ENCODE measurements at regions not wholly inside any gene's neighbourhood (a gene's known extent, or its start where the extent isn't known, plus 50 kb on each side); places are given as distances from the start of the nearest gene placed in this dataset.

DNA sequence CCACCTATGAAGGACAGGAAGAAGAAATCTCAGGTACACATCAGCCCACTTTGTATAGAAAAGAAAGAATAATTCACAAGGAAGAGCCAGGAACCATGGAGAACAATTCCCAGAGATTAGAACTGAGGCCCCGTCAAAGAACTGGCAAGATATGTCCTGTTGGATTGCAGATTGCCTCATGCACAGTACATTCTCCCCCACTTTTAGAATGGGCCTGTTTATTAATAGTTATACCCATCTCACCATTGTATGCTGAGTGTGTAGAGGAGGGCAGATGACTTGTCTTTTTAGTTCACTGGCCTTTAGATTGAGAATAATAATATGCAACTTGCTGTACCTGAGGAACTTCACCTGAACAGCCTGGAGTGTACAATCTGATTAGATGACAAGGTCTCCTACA lies 315.6 kb upstream of the HAND2 start:
- no peak for DNase-seq (ENCODE audit: low read depth)

DNA sequence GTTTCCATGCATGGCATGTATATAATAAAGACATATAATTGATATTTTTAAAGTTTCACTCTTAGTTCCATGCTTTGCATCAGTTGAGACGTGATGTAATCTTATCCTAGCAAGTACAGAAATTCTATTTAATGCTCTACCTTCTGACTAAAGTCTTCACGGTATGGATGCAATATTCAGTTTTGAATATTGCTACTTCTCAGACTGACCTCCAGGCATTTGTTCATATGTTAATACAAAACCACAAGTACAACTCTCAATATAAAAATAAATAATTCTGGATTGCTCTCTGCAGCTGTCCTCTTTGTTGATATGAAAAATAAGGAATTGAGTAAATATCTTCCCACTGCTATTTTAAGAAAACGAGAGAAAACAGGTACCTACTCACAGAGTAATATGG lies 309.8 kb upstream of the HAND2 start:
- no peak for DNase-seq (ENCODE audit: low read depth)

DNA sequence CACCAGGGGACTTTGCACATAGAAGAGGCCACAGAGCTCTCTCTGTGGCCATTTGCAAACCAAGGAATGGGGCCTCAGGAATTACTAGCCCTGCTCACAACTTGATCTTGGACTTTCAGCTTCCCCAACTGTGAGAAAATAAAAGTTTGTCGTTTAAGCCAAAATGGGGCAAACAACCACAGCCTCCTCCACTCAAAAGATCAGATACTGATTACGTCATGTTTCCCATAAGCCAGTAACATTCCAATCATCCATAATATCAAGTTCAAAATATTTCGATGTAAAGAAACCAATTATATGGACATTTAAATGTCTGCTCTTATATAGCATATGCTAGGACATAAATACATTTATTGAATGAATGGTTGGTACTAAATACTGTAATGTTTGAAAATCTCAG lies 307.5 kb upstream of the HAND2 start:
- no peak for DNase-seq (ENCODE audit: low read depth)

DNA sequence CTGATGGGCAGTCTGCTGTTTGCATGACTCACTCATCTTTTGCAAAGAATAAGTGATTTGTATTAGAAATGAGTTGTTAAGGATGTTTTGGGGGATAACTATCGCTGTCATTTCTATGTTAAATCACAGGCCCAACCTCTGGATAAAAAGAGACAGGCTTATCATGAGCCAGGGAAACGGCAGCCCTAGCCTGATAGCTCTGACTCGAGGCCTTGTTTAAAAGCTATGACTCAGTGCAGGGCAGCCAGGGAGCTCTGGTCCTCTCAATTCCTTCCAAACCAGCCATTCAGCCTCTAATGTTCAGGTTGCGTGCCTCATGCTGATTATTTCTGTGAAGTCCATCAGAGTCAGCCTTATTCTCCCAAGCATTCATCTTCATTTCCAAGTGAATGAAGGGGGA lies 305.9 kb upstream of the HAND2 start:
- peak; percentile 75 for DNase-seq (ENCODE audit: low read depth)

DNA sequence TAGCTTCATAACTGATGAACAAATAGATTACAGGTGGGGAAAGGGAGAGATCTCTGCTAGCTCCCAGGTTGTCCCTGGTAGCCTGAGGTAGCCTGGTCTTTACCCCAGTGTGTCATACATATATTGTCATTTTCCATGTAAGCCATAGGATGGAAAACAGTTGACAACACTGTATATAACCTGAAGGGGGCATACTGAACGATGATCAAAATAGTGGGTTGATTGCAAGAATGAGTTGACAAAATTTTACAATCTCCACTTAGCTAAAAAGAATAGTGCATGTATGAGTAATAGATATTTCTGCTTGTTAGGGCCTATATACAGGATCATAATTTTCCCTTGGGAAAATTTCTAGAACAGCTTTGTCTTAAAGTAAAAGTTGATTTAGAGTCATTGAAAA lies 304.1 kb upstream of the HAND2 start:
- DNase-seq (ENCODE audit: low read depth) = peak; percentile 15

DNA sequence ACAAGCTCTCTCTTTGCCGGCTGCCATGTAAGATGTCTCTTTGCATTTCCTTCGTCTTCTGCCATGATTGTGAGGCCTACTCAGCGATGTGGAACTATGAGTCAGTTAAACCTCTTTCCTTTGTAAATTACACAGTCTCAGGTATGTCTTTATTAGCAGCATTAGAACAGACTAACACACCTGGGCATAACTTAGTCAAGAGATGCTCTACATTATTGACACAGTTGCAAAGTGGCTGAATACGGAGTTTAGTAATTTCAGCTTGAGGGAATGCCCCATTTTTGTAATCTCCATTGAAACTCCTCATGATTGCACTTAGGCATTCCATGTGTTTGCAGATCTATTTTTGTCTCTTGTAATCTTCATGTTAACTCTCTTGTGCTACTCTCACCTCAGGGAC lies 299.5 kb upstream of the HAND2 start:
- no peak for DNase-seq (ENCODE audit: low read depth)

DNA sequence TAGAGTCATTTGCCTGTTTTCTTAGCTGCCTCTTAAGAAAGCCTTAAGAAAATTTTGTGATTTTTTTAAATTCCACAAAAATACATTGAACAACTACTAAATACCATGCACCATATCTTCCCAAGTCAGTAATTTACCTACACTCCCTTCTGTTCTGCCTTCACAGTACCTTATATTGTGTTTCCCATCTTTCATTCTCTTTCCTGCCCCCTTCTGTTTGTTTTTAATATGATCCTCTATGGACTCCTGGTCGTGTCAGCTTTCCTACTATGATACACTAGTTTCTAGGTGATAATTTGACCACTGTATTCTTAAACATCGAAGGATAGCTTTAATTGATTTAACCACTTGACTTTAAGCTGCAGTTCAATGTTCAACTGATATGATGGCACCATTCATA lies 297.7 kb upstream of the HAND2 start:
- DNase-seq (ENCODE audit: low read depth) = peak; percentile 2

DNA sequence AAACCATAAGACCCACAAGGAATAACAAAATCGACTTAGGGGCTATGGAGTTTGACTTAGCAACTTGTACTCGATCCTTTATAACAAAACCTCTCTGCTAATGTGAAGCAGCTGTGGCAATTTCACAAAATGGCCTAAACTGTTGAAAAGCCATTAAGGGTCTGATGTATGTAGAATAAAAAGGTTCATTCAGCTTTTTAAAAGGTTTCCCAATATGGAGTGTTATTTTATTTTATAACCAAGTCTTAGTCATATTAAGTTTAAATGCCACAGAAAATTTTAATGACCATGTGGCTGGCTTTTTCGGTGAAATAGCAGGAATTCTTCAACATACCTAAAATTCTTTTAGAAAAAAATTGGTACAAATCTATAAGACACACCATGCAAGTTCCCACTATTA lies 291.8 kb upstream of the HAND2 start:
- DNase-seq (ENCODE audit: low read depth) = peak; percentile 22

DNA sequence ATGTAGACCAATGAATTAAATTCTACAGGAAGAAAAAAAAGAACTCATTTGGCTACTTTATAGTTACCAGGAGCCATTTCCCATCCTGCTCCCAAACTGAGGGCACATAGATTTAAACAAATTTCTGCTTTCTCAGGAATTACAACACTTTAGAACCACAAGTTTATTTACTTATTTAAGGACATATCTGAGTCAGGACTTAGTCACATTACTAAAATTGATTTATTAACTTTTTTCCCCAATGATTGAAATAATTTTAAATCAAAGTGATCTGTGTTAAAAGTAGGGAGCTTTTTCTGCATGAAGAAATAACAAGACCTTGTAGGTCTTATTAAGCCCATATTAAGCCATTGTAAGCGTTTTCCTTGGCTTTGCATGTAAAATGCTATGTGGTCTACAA lies 291.0 kb upstream of the HAND2 start:
- DNase-seq (ENCODE audit: low read depth) = peak; percentile 55

DNA sequence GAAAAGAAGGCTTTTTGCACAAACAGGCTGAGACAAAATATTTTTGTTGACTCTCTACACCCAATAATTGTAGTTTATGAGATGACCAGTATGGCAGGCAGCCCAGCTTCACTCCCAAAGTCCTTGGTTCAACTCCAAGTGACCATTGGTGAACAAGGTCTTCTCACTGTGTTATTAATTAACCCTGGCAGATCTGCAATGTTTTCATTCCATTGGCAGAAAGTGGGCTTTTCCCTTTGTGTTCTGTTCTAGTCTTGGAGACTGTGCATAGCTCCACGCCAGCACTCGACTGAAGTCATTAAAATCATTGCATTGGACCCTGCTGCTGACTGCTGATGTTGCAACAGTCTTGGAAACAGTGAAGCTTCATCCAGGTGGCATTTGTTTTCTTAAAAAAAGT lies 277.3 kb upstream of the HAND2 start:
- no peak for DNase-seq (ENCODE audit: low read depth)

DNA sequence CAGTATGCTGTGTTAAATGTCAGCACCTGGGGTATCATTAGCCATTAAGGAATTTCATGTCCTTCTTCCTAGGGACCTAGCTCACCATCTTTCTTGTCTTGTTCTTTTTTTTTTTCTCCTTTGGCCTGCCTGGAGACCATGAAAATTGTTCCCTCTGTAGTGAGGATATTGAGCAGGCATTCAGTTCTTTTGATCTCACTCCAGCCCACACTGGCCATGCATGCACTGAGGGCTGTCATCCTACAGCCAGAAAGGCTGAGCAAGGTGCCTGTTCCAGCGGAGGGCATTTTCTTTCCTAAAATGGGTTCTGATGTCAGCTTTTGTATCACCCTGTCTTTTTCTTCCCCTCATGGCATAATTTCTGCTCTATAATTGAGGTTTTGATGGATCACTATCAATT lies 275.9 kb upstream of the HAND2 start:
- no peak for DNase-seq (ENCODE audit: low read depth)

DNA sequence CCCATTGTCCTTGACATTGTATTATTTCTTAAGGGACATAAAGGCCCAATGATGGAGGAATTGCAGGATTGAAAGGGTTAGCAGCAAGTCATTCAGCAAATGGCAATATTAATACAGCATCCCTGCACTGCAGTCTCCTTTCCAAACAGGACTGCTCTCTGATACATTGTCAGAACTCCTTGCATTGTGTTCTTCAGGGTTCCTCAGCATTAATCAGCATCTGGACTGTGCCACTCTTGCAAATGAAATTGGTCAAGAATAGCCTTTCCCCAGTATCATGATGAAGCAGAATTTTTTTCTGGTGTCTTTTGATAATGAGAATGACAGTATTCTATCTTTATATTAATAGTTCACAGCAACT lies 272.6 kb upstream of the HAND2 start:
- DNase-seq (ENCODE audit: low read depth) = no peak

DNA sequence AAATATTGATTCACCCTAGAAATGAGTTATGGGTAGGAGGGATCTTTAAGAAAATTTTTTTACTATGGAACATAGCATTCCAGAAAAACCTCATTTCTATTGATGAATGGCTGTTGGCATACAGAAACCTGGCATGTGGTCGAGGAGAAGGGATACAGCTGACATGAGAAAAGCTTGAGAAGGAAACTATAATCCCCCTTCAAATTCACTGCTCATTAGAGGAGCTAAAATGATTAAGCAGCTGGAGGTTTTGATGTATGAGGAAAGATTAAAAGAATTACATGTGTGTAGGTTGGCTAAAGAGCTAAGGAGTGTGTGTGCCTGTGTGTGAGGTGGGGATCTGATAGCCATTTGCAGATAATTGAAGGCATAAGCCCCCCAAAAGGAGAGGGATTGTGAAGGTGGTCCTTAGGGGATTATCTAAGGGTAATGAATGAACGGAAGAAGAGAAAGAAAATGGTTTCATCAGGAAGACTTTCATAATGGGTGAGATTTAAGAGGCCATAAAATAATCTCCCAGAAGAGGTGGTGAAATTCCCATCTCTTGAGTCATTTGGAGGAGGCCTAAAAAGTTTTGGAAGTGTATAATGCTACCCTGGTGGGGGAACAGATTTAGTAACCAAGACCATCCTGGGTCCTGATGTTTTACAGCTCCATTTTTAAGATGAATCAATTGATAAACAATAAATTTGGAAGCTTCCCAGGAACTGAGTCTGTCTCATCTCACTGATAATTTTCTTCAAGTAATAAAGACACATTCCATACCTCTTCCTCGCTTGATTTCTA lies 272.0 kb upstream of the HAND2 start:
- DNase-seq (ENCODE audit: low read depth) = no peak

DNA sequence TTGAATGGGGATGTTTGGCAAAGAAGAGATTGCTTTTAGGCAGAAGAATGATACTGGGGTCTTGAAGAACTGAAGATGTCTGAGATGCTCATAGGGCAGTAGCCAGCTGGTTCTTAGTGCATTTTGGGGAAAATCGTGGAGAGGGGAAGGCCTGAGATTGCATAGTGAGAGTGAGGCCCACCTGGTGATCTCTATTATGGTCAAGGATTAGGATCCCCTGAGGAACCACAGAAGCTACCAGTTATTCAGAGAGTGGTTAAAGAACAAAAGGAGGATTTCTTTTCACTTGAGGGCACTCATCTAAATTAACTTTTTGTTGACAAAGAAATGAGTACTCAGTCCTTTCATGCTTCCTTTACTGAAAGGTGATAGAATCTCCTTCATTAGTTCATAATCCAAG lies 271.3 kb upstream of the HAND2 start:
- no peak for DNase-seq (ENCODE audit: low read depth)

DNA sequence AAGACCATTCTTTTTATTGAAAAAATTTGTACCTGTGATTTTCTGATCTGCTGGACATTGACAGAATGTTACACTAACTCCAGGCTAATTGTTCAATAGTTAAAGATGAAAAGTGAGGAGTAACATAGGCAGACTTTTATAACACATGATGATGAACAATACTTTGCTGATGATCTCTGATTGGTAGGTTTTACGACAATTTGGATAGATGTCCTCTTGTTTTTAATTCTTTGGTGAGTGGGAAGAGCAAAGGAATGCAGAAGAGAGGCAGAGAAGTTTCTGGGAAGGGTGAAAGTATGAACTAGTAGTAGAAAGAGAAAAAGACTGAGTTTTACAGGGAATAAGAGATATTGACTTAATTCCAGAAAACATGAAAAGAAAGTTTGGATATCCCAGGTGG lies 267.3 kb upstream of the HAND2 start:
- no peak for DNase-seq (ENCODE audit: low read depth)

DNA sequence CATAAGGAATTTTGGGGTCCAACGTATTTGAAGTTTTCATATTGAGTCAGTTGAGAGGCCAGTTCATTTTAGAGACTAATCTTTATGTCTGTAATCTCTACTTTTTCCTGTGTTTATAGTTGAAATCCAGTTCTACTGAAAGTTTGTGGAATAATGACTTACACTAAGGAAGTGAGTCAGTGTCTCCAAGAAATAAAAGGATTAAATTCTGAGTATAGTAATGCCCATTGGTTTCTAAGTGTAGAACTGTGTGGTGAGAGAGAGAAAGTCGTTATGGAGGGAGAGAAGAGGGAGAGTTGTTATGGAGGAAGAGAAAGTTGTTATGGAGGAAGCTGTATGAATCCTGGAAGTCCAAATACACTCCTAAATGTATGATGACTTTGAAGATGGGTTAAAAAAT lies 264.6 kb upstream of the HAND2 start:
- peak; percentile 77 for DNase-seq (ENCODE audit: low read depth)

DNA sequence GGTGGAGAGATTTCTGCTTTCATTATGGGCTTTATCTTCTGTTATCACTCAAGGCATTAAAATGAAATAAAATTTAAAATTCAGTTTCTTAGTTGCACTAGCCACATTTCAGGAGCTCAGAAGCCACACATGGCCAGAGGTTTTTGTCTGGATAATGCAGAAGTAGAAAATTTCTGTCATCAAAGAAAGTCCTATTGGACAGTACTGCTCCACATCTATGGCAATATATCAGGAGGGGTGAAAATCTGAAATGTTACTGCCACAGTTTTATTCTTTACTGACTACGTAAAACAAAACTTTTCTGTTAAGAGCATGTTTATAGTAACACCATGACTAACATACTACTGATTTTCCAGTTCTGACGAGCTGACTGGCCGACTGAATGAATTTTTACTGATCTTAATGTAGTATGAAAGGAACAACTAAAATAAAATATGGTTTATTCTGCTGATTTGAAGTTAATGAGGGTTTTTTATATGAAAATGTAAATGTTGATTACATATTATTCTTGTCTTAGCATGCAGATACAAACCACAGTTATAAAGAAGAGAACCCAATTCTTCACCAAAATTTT lies 264.0 kb upstream of the HAND2 start:
- peak; percentile 71 for DNase-seq (ENCODE audit: low read depth)

DNA sequence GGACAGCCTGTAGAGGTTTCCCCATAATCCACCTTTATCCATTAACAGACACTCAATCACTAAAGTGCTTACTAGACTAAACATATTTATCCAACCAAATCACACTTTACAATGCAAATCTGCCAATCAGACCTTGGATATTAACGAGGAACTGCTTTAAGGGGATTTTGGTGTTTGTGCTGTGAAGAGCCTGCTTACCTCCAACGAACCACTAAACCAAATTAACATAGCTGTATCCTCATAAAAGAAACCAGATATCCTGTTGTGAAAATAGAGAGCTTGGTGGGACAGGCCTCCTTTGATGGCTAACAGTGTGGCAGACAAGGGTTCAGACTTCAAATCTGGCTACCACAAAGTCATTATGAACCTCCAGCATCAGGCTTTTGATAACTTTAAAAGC lies 252.6 kb upstream of the HAND2 start:
- no peak for DNase-seq (ENCODE audit: low read depth)

DNA sequence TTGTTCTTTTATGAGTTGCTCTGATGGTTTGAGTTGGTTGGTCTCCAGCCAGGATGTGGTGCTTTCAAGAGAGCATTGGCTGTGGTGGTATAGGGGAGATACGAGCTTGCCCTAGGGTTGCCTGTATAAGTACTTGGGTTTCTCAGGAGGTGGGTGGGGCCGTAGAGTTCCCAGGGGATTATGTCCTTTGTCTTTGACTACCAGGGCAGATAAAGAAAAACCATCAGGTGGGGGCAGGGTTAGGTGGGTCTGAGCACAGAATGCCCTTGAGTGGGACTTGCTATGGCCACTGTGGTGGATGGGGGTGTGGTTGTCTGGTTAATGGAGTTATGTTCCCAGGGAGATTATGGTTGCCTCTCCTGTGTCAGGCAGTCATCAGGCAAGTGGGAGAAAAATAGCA lies 247.9 kb upstream of the HAND2 start:
- DNase-seq (ENCODE audit: low read depth) = no peak

DNA sequence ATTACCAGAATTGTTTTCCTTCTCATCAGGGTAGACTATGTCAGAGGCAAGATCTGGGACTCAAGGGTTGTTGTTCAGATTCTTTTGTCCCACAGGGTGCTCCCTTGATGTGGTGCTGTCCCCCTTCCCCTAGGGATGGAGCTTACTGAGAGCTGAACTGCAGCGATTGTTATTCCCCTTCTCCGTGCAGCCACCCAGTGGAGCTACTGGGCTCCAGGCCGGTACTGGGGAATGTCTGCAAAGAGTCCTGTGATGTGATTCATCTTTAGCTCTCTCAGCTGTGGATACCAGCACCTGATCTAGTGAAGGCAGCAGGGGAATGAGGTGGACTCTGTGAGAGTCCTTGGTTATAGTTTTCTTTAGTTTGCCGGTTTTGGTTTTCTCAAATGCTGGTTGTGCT lies 247.4 kb upstream of the HAND2 start:
- no peak for DNase-seq (ENCODE audit: low read depth)

DNA sequence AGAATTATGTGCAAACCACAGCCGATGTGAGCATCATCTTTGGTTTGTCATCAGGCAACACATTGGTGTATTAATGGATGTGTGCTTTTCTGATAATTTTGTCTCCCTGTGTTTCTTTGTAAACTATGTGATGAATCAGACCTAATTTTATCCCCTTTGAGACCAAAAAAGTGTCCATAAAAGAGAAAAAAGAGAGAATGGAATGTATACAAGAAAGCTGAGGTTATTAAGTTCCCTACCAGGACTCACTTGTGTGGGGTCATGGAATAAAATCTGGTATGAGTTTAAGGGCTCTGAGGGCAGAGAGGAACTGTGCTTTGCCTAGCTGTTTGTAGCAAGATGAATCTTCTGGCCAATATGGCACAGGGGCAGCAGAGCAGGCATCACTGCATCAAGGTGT lies 239.5 kb upstream of the HAND2 start:
- no peak for DNase-seq (ENCODE audit: low read depth)

DNA sequence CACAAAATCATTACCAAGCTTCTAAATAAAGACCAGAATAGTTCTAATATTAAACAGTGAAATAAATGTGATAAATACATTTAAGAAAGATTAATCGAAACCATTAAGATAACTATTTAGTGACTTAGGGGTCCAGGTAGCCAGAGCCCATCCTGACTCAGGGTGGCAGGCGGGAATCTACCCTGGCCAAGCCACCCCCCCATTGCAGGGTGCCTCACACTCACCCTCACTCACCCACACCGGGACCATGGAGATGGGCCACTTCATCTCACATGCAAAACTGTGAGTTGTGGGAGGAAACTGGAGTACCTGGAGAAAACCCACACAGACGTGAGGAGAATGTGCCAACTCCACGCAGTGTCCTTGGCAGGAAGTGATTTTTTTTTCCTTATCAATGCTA lies 237.6 kb upstream of the HAND2 start:
- DNase-seq (ENCODE audit: low read depth) = no peak

DNA sequence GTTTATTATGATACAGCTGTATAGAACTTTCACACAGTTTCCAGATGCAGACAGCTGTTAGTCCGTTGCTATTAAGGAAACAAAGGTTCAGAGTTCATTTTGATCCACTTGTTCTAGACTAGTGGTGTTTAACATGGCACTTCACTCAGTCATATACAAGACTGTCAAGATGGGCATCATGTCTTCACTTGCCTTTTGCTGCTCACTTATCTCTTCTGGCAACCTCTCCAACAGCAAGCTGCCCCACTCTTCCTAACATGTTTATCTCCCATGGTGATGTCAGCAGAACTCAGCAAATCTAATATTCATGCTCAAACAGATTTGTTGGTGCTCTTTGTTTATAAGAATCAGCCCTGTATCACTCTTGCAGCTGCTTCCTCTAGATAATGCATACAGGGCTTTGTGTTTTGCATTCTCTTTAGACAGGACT lies 236.2 kb upstream of the HAND2 start:
- no peak for DNase-seq (ENCODE audit: low read depth)

DNA sequence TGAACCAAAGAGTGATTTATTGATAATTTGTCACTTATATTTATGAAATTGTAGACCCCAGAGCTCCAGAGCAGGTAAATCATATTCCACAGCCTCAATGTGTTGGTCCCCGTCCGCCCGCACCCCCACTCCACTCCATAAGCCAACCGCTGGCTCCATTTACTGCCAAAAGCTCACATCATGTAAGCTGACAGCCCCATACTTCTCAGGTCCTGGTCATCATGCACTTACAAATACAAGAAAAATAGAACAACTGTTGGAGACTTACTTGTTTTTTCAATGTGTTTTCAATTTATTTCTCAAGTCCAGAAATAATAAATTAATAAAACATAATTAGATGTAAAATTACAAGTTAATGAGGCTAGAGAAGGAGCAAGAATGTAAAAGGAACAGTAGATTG lies 235.7 kb upstream of the HAND2 start:
- DNase-seq (ENCODE audit: low read depth) = no peak
